ENCODE measurements at regions not wholly inside any gene's neighbourhood (a gene's known extent, or its start where the extent isn't known, plus 50 kb on each side); places are given as distances from the start of the nearest gene placed in this dataset.

GRCh38 chr6:21382821-21383449 is 210.6 kb upstream of the SOX4 start:
- no peak for DNase-seq

- DNase-seq: no peak
Observed at GRCh38 chr6:21383450-21384085, 210.0 kb upstream of the SOX4 start.

DNA sequence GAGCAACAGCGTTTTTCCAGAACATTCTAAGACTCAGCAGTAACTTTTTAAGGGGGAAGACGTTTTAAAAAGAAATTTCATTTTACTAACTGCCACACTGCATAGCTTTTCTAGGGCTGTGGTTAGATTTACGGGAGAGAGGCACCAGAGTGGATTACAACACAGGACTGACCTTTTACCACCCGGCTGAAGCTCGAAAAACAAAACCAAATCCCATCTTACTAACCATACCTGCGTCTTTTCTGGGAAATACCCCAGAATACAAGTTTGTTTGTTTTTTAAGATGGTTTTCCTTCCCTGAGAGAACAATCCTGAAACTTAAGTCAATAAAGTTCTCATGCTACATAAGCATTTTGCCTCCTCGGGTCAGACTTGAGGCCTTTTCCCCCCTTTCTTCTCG is 209.3 kb upstream of the SOX4 start:
- DNase-seq: no peak

DNA sequence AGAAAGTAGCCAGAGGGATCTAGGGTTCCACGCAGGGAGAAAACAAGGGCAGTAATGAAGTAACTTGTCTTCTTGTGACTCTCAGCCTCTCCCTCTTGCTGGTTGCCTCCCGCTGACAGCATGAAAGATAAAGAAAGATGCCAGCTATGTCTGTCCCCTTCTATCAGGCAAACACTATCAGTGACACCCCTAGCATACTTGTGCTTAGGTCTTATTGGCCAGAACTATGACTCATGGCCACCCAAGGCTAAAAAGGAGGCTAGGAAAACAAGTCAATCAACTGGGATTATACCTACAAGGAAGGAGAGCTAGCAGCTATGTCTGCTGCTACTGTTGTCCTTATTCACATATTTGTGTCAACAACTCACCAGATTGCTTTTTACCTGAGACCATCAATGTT is 206.8 kb upstream of the SOX4 start:
- no peak for DNase-seq

DNA sequence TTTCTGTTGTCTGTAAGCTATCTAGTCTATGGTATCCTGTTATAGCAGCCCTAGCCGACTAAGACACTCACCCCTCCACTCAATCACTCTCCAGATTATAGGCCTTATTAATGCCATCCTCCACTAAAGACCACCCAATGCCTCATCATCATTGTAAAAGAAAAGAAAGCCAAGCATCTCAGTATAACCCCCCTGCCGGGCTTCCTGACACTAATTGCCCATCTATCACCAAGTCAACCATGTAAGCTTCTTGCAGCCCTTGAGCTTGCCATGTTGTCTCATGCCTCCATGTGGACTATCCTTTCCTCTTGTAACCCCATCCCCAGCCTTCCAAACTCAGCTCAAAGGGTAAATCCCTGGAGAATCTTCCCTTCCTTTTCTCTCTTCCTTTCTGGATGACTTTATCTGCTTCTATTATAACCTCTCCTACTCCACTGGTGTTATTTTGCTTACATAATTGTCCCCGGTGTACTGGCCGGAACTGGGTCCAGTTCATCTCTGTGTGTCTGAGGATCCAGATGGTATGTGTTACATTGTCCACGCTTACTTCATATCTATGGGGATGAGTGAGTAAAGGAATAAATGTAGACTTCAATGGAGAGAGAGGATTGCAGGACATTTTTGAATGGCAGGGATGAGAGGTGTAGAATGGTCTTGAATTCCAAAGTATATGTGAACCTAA is 202.9 kb upstream of the SOX4 start:
- DNase-seq: no peak

GRCh38 chr6:21392177-21392576 is 201.4 kb upstream of the SOX4 start:
- no peak for DNase-seq

GRCh38 chr6:21393441-21394165 is 199.9 kb upstream of the SOX4 start:
- DNase-seq: no peak

GRCh38 chr6:21395121-21395520 is 198.4 kb upstream of the SOX4 start:
- no peak for DNase-seq

- DNase-seq: no peak
Observed at GRCh38 chr6:21396313-21396712, 197.2 kb upstream of the SOX4 start.

- no peak for DNase-seq
Observed at GRCh38 chr6:21398741-21399325, 194.7 kb upstream of the SOX4 start.

GRCh38 chr6:21402368-21402767 is 191.2 kb upstream of the SOX4 start:
- DNase-seq: no peak

GRCh38 chr6:21404577-21404976 is 189.0 kb upstream of the SOX4 start:
- no peak for DNase-seq

DNA sequence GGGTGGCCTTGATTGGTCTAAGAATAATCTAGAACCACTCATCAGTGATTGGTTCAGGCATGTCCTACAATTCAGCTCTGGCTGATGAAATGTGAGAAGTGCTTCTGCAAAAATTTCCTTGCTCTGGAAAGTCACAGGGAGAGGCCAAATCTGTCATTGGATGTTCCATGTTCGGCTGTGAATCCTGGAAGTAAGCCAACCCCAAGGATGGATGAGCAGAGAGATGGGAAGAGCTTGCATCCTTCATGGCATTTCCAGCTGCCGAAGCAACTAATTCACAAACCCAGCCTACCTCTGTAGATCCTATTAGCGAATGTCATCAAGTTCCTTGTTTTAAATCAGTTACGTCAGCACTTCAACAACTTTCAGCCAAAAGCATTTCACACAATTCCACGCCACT is 187.2 kb upstream of the SOX4 start:
- no peak for DNase-seq

DNA sequence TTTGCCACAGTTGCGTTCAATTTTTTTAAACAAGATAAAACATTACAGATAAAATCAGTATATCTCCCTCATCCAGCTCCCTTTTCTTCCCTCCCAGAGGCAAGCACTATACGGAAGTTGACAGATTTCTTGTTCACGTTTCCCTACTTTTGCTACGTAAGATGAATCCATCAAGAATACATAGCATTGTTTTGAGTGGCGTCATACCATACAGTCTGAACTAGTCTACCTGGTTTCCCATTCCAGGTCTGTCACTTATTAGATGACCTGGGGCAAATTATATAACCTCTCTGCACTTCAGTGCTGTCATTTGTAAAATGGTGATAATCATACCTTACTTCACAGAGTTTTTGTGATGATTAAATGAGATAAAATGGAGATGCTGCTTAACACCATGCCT is 184.3 kb upstream of the SOX4 start:
- DNase-seq: no peak

DNA sequence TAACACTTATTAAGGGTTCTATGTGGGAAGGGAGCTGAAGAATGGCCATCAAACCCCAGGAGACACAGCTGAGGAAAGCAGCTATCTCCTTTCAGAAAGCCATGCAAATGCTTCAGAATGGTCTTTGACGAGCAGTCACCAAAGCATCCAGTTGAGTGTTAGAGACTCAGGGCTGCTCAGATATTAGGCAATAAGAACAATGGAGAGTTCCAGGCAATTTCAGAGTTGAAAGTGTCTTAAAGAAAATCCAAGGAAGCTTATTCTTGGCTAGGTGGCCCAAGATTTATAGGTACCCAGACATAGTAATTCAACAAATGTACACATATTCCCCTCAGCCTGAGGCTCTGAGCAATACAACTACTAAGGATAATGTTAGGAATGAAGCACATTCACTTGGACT is 180.1 kb upstream of the SOX4 start:
- DNase-seq: no peak

DNA sequence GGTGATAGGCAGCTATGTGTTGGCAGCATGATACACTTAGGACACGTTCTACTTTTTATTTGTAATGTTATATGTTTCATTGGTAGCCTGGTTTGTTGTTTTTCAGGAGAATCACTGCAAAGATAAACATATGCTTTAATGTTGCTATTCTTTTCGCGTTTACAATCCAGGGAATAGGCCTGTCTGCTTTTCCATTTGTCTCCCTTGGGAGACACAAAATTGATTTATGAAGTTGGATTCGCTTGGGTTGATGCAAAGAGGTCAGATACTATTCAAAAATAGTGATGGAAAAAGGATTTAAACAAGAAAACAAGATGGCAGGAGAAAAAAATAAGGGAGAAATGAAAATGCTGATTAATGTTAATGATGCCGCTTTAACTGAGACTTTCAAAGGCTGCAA is 179.5 kb upstream of the SOX4 start:
- no peak for DNase-seq

GRCh38 chr6:21420146-21420878 is 173.2 kb upstream of the SOX4 start:
- DNase-seq: no peak

DNA sequence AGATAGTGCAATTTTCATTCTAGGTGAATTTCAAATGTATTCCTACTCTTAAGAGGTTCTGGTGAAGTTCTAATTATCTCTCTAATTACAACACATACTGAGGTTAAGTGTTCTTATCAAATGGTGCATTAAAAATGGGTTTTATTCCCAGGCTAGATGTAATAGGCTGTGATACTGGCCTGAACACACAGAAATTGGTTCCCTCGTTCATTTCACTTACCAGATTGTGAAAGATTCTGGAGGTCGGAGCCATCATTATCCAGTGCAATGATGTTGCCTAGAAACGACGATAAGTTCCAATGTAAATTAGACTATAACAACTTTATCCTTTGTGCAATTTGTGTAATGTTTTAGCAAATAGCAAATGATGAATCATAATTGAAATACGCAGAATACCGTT is 172.6 kb upstream of the SOX4 start:
- DNase-seq: no peak

DNA sequence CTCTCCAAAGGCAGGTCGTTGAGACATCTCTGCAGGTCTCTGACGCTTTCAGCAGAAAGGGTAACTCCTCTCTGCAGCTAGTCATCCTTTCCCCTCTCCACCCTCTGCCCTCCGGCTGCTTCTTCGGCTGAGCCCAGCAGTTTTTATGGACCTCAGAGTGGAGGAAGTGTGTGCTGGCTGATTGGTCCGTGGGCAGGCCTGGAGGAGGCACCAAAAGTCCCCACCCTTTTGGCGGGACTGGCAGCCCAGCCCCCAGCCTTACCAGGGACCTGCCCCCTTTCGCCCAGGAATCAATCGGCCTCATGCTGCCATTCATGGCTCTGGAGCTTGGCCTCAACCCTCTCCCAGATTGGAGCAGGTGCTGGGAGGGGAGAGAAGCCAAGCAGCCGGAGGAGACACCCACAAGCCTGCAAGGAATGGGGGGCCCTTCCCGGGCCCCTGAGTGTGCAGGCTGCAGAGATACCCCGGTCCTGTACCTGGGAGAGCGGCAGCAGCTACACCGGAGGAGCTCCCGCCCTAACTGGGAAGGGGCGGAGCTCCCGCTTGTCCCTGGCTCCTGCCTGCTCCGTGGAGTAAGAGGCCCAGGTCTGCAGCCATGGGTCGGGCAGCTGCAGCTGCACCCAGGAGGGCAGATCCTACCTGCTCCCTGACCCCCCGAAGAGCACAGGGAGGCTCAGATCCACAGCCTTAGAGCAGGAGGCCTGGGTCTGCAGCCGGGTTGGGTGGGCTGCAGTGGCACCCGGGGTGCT is 170.3 kb upstream of the SOX4 start:
- no peak for DNase-seq

GRCh38 chr6:21426841-21427490 is 166.6 kb upstream of the SOX4 start:
- no peak for DNase-seq

DNA sequence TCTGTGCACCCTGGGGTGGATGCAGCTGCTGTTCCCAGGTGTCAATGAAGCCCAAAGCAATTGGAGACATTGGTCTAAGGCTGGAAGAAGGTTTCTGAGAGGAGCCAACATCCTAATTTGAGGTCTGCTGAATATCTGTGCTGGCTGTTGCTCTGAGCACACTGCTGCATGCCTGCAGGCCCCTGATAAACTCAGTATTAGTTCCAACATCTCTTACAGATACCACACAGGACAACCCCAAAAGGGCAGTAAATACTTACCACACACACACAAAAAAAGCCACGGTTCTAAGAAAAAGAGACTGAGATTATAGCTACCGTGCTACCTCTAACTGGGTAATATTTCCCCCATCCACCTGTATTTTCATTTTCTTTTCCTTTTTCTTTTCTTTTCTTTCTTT is 164.3 kb upstream of the SOX4 start:
- DNase-seq: no peak

DNA sequence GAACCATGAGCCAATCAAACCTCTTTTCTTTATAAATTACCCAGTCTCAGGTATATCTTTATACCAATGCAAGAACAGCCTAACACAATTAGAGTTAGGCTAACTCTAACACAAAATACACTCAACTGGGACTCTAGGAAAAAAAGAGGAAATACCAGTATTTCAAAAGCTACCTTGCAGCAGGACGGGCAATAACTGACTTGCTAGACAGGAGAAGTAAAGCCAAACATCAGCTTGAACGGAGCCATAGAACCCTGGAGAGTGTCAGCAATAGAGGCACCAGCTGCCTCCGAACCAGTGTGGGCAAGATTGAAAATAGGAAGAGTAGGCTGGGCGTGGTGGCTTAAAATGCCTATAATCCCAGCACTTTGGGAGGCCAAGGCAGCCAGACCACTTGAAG is 162.0 kb upstream of the SOX4 start:
- no peak for DNase-seq
